Mesenchymal stem cell (in vitro differentiated cells and primary cell): ENCODE measurements at regions not wholly inside any gene's neighbourhood (a gene's known extent, or its start where the extent isn't known, plus 50 kb on each side); places are given as distances from the start of the nearest gene placed in this dataset.

Experiments used
- DNase-seq: peaks from one replicate; pipeline ENCODE4 v3.0.0-alpha.2; 2013
- H2AFZ ChIP-seq: one replicate; pipeline ENCODE4 v1.6.1; 2013; ENCODE audit warnings: low read depth, mild to moderate bottlenecking, control low read depth, inconsistent platforms, low read length, moderate library complexity
- H2AK5ac ChIP-seq: 2 replicates; pipeline ENCODE4 v1.6.1; 2013; ENCODE audit warnings: low read length, moderate library complexity, mild to moderate bottlenecking, inconsistent platforms; ENCODE audit not compliant: severe bottlenecking
- H2BK120ac ChIP-seq: one replicate; pipeline ENCODE4 v1.6.1; 2013; ENCODE audit warnings: low read depth, mild to moderate bottlenecking, inconsistent platforms, low read length, moderate library complexity
- H2BK12ac ChIP-seq, 2 experiments: one replicate each; pipeline ENCODE4 v1.6.1; 2013; ENCODE audit warnings: inconsistent platforms in 2 of 2, low read length in 2 of 2, mild to moderate bottlenecking in 2 of 2, moderate library complexity in 2 of 2, control low read depth in 1 of 2
- H2BK15ac ChIP-seq: one replicate; pipeline ENCODE4 v1.6.1; 2013; ENCODE audit warnings: mild to moderate bottlenecking, low read depth, inconsistent platforms; ENCODE audit not compliant: poor library complexity, severe bottlenecking
- H2BK5ac ChIP-seq: 2 replicates; pipeline ENCODE4 v1.6.1; 2013; ENCODE audit warnings: low read depth, mild to moderate bottlenecking, low read length, control low read depth, inconsistent platforms; ENCODE audit not compliant: poor library complexity, severe bottlenecking
- H3K14ac ChIP-seq, 2 experiments: one replicate each; pipeline ENCODE4 v1.6.1; 2013; ENCODE audit warnings: inconsistent platforms in 2 of 2, low read length in 2 of 2, control low read depth in 1 of 2, mild to moderate bottlenecking in 1 of 2, moderate library complexity in 1 of 2
- H3K18ac ChIP-seq, 2 experiments: one replicate each; pipeline ENCODE4 v1.6.1; 2013; ENCODE audit warnings: inconsistent platforms in 2 of 2, low read length in 2 of 2, control low read depth in 1 of 2, low read depth in 1 of 2, mild to moderate bottlenecking in 1 of 2
- H3K23ac ChIP-seq, 2 experiments: one replicate each; pipeline ENCODE4 v1.6.1; 2013; ENCODE audit warnings: inconsistent platforms in 2 of 2, low read length in 2 of 2, mild to moderate bottlenecking in 2 of 2, moderate library complexity in 2 of 2, control low read depth in 1 of 2
- H3K27ac ChIP-seq: 2 replicates; pipeline ENCODE4 v1.5.1; 2013; ENCODE audit warnings: mild to moderate bottlenecking, moderate library complexity, low read length, control low read depth, inconsistent platforms; ENCODE audit not compliant: poor library complexity, severe bottlenecking
- H3K27me3 ChIP-seq, 2 experiments: 2 replicates each; pipeline versions ENCODE4 v1.6.1 to v1.7.0; 2013; ENCODE audit warnings: low read length in 2 of 2, mild to moderate bottlenecking in 2 of 2, moderate library complexity in 2 of 2, control low read depth in 1 of 2, inconsistent platforms in 1 of 2; ENCODE audit not compliant: control insufficient read depth in 1 of 2, insufficient read depth in 1 of 2
- H3K36me3 ChIP-seq, 2 experiments: 2 replicates each; pipeline versions ENCODE4 v1.6.1 to v1.7.0; 2013; ENCODE audit warnings: low read length in 2 of 2, control low read depth in 1 of 2, inconsistent platforms in 1 of 2, low read depth in 1 of 2, mild to moderate bottlenecking in 1 of 2; ENCODE audit not compliant: insufficient read depth in 2 of 2, control insufficient read depth in 1 of 2
- H3K4ac ChIP-seq, 2 experiments: one replicate each; pipeline ENCODE4 v1.6.1; 2013; ENCODE audit warnings: inconsistent platforms in 2 of 2, low read length in 2 of 2, mild to moderate bottlenecking in 2 of 2, moderate library complexity in 2 of 2, control low read depth in 1 of 2, low read depth in 1 of 2
- H3K4me1 ChIP-seq: 2 replicates; pipeline ENCODE4 v1.6.1; 2013; ENCODE audit warnings: low read depth, low read length, control low read depth; ENCODE audit not compliant: control insufficient read depth, insufficient read depth
- H3K4me2 ChIP-seq: 2 replicates; pipeline ENCODE4 v1.6.1; 2013; ENCODE audit warnings: low read length, mild to moderate bottlenecking, inconsistent platforms; ENCODE audit not compliant: poor library complexity, severe bottlenecking
- H3K4me3 ChIP-seq, 2 experiments: 2 replicates each; pipeline versions ENCODE4 v1.5.1 to v1.7.0; 2013; ENCODE audit warnings: low read length in 2 of 2, mild to moderate bottlenecking in 2 of 2, control low read depth in 1 of 2, low read depth in 1 of 2; ENCODE audit not compliant: insufficient read depth in 1 of 2
- H3K79me1 ChIP-seq: replicated peaks from 2 replicates; pipeline ENCODE4 v1.6.1; 2013; ENCODE audit warnings: mild to moderate bottlenecking, control low read depth, low read length, inconsistent platforms; ENCODE audit not compliant: poor library complexity, severe bottlenecking
- H3K9ac ChIP-seq: 2 replicates; pipeline ENCODE4 v1.7.0; 2013; ENCODE audit warnings: mild to moderate bottlenecking, low read length, moderate library complexity
- H3K9me3 ChIP-seq: 2 replicates; pipeline ENCODE4 v1.7.0; 2013; ENCODE audit warnings: mild to moderate bottlenecking, low read length; ENCODE audit not compliant: control insufficient read depth
- H4K8ac ChIP-seq: one replicate; pipeline ENCODE4 v1.6.1; 2013; ENCODE audit warnings: inconsistent platforms, mild to moderate bottlenecking, low read length, moderate library complexity
- H4K91ac ChIP-seq: one replicate; pipeline ENCODE4 v1.6.1; 2013; ENCODE audit warnings: mild to moderate bottlenecking, low read length, inconsistent platforms
- WGBS: methylation state at CpG from one replicate; pipeline ENCODE4 v1.1.7; 2013; ENCODE audit warnings: mixed read lengths; 5-methylcytosine and 5-hydroxymethylcytosine counted together

- no peak overlapping the region for H2BK5ac ChIP-seq
- H2BK15ac ChIP-seq: no peak overlapping the region
- H3K4me3 ChIP-seq: no peak overlapping the region
- H3K27ac ChIP-seq: no peak overlapping the region
- H3K79me1 ChIP-seq: no peaks in the 10 kb centered on the region
- no peak overlapping the region for H2BK12ac ChIP-seq
- H3K18ac ChIP-seq: no peak overlapping the region
- no peaks in the 10 kb centered on the region for H3K36me3 ChIP-seq
- H3K14ac ChIP-seq: peak overlapping the region in 1 of 2 experiments; percentile 30
- H2AK5ac ChIP-seq: no peak overlapping the region
- H3K4me1 ChIP-seq: no peaks in the 10 kb centered on the region
- WGBS: 90% methylated on average over 8 of the region's 8 CpGs
- H3K4ac ChIP-seq: no peak overlapping the region
- no peak overlapping the region for H4K8ac ChIP-seq
- no peak overlapping the region for H2AFZ ChIP-seq
- H3K23ac ChIP-seq: no peak overlapping the region
- DNase-seq: no peak
- H3K27me3 ChIP-seq: no peaks in the 10 kb centered on the region
- no peak overlapping the region for H4K91ac ChIP-seq
- H3K9me3 ChIP-seq: peaks cover 10% of the 10 kb centered on the region
- H3K9ac ChIP-seq: no peak overlapping the region
- H2BK120ac ChIP-seq: no peak overlapping the region
- H3K4me2 ChIP-seq: no peak overlapping the region
Measured at GRCh38 chr5:114152656-114153360, 209.1 kb upstream of the KCNN2 start.

- 92% methylated on average over 2 of the region's 2 CpGs for WGBS
- Histone ChIP-seq H3K9me3 (peaks cover 10% of the 10 kb centered on the region), H2BK15ac (no peak overlapping the region), H2BK5ac (no peak overlapping the region), H3K23ac (no peak overlapping the region), H3K4me2 (no peak overlapping the region), H2AFZ (no peak overlapping the region), H4K8ac (no peak overlapping the region), H2BK120ac (no peak overlapping the region), H2BK12ac (no peak overlapping the region), H3K4me3 (no peak overlapping the region), H3K79me1 (no peaks in the 10 kb centered on the region), H3K27ac (no peak overlapping the region), H3K36me3 (no peaks in the 10 kb centered on the region), H3K18ac (no peak overlapping the region), H2AK5ac (no peak overlapping the region), H3K9ac (no peak overlapping the region), H3K27me3 (no peaks in the 10 kb centered on the region), H3K4me1 (no peaks in the 10 kb centered on the region), H3K14ac (no peak overlapping the region), H4K91ac (no peak overlapping the region), H3K4ac (no peak overlapping the region)
- DNase-seq: no peak
Measured at GRCh38 chr5:114153392-114153791, 208.5 kb upstream of the KCNN2 start.

GRCh38 chr5:114153833-114154232 lies 208.0 kb upstream of the KCNN2 start:
- H3K79me1 ChIP-seq: no peaks in the 10 kb centered on the region
- no peak overlapping the region for H4K8ac ChIP-seq
- H3K14ac ChIP-seq: no peak overlapping the region
- H2BK5ac ChIP-seq: no peak overlapping the region
- WGBS: 83% methylated on average over 1 of the region's 1 CpG
- H3K4me2 ChIP-seq: no peak overlapping the region
- H2BK12ac ChIP-seq: no peak overlapping the region
- no peak overlapping the region for H3K9ac ChIP-seq
- peaks cover 7% of the 10 kb centered on the region for H3K9me3 ChIP-seq
- H3K27me3 ChIP-seq: no peaks in the 10 kb centered on the region
- H2BK120ac ChIP-seq: no peak overlapping the region
- H2AFZ ChIP-seq: no peak overlapping the region
- DNase-seq: no peak
- H3K4ac ChIP-seq: no peak overlapping the region
- no peak overlapping the region for H3K4me3 ChIP-seq
- no peak overlapping the region for H4K91ac ChIP-seq
- no peak overlapping the region for H3K23ac ChIP-seq
- H3K27ac ChIP-seq: no peak overlapping the region
- H3K18ac ChIP-seq: no peak overlapping the region
- no peaks in the 10 kb centered on the region for H3K4me1 ChIP-seq
- H2BK15ac ChIP-seq: no peak overlapping the region
- no peak overlapping the region for H2AK5ac ChIP-seq
- H3K36me3 ChIP-seq: no peaks in the 10 kb centered on the region

GRCh38 chr5:114166081-114166480 lies 195.8 kb upstream of the KCNN2 start:
- WGBS: 94% methylated on average over 5 of the region's 5 CpGs
- no peak overlapping the region for H2AFZ ChIP-seq
- no peak for DNase-seq

More at GRCh38 chr5:114166081-114166480, 195.8 kb upstream of the KCNN2 start:
- H2BK5ac ChIP-seq: no peak overlapping the region
- H3K27ac ChIP-seq: no peak overlapping the region
- H4K8ac ChIP-seq: no peak overlapping the region
- no peak overlapping the region for H3K4ac ChIP-seq
- H3K36me3 ChIP-seq: no peaks in the 10 kb centered on the region
- H4K91ac ChIP-seq: no peak overlapping the region
- no peaks in the 10 kb centered on the region for H3K79me1 ChIP-seq
- no peak overlapping the region for H3K9ac ChIP-seq
- H3K4me1 ChIP-seq: no peaks in the 10 kb centered on the region
- no peak overlapping the region for H2BK15ac ChIP-seq
- no peak overlapping the region for H2AK5ac ChIP-seq
- H3K14ac ChIP-seq: no peak overlapping the region
- no peak overlapping the region for H2BK12ac ChIP-seq
- H3K4me2 ChIP-seq: no peak overlapping the region
- no peaks in the 10 kb centered on the region for H3K9me3 ChIP-seq
- H2BK120ac ChIP-seq: no peak overlapping the region
- H3K27me3 ChIP-seq: no peaks in the 10 kb centered on the region
- no peak overlapping the region for H3K23ac ChIP-seq
- no peak overlapping the region for H3K18ac ChIP-seq
- no peak overlapping the region for H3K4me3 ChIP-seq
